ENCODE measurements at regions not wholly inside any gene's neighbourhood (a gene's known extent, or its start where the extent isn't known, plus 50 kb on each side); places are given as distances from the start of the nearest gene placed in this dataset.

DNA sequence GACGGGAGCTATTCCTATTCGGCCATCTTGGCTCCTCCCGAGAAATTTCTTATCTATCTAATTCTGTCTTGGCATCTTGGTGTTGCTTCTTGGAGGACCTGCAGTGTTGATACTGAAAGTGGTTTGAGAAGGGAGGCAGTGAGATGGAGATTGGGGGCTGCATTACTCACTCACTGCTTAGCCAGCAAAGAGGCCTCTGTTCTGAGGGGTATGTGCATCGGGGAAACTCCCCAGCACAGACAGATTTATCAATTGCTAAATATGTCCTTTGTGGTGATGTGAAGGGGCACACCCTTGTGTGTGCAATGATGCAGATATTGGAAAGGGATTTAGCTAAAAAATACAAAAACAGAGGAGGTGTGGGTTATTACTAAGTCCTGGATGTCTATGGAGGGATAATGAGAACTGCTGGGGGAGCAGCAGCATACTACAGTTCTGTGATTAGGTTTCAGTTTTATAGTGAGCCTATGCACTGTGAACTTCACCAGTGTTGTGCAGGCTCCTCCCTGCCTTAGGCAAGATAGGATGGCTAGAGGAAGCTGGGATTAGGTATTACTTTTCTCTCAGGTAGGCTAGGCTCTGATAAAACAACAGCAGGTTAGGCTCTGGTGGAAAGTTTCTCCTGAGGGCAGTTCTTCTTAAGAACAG is 279.0 kb downstream of the HS3ST1 start:
- TF ChIP-seq, protein P1, sequence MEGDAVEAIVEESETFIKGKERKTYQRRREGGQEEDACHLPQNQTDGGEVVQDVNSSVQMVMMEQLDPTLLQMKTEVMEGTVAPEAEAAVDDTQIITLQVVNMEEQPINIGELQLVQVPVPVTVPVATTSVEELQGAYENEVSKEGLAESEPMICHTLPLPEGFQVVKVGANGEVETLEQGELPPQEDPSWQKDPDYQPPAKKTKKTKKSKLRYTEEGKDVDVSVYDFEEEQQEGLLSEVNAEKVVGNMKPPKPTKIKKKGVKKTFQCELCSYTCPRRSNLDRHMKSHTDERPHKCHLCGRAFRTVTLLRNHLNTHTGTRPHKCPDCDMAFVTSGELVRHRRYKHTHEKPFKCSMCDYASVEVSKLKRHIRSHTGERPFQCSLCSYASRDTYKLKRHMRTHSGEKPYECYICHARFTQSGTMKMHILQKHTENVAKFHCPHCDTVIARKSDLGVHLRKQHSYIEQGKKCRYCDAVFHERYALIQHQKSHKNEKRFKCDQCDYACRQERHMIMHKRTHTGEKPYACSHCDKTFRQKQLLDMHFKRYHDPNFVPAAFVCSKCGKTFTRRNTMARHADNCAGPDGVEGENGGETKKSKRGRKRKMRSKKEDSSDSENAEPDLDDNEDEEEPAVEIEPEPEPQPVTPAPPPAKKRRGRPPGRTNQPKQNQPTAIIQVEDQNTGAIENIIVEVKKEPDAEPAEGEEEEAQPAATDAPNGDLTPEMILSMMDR (tag by site-specific recombination; IDR thresholded peaks at IDR 0.05) = no peak
- TF ChIP-seq ZBTB7A (tag by site-specific recombination; IDR thresholded peaks at IDR 0.05; ENCODE audit: low read depth) (no peak), YY1 (tag by site-specific recombination; IDR thresholded peaks at IDR 0.05) (no peak), PRDM10 (tag by site-specific recombination; IDR thresholded peaks at IDR 0.05) (no peak), ZNF114 (tag by site-specific recombination; IDR thresholded peaks at IDR 0.05) (no peak), ZNF768 (tag by site-specific recombination; IDR thresholded peaks at IDR 0.05) (no peak), ZNF404 (tag by site-specific recombination; IDR thresholded peaks at IDR 0.05) (no peak), ZNF777 (tag by site-specific recombination; IDR thresholded peaks at IDR 0.05; ENCODE audit: borderline replicate concordance) (no peak)
